ENCODE measurements at regions not wholly inside any gene's neighbourhood (a gene's known extent, or its start where the extent isn't known, plus 50 kb on each side); places are given as distances from the start of the nearest gene placed in this dataset.

DNA sequence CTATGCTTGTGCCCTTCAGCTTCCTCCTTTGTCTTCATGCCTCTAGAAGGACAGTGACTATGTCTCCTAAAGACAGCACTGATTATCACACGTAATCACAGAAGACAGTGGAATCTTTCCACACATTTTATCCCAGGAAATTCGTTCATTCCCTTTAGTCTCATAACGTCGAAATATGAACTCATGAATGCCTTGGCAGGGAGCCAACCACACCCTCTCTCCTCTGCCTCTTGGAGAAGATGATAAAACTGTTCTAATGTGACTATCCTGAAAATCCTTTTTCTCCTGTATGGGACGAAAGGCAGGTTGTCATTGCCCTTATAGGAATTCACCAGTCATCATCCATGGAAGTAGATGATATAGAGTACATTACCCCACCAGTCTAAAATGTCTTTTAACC is 726.6 kb upstream of the FANCL start:
- no peak for DNase-seq

- DNase-seq: no peak
These were observed 724.5 kb upstream of the FANCL start for GRCh38 chr2:58965602-58966001.

DNA sequence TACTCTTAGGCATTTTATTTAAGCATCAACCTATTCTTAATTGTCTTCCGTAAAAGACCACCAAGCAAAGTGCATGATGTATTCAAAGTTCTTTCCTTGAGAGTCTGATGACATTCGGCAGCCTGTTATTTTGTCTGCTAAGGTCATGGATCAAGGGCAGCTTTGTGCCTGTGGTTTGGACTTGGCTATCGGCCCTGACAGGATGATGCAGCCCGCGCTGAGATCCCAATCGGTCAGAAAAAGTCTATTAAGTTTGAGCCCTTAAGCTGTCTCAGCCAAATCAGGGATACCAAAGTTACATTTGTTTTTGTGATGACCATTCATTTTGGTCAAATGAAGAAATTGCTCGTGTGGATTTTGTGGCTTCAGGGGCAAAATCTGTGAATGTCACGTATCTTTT is 718.9 kb upstream of the FANCL start:
- DNase-seq: no peak

GRCh38 chr2:58957188-58957840 is 716.2 kb upstream of the FANCL start:
- DNase-seq: no peak

DNA sequence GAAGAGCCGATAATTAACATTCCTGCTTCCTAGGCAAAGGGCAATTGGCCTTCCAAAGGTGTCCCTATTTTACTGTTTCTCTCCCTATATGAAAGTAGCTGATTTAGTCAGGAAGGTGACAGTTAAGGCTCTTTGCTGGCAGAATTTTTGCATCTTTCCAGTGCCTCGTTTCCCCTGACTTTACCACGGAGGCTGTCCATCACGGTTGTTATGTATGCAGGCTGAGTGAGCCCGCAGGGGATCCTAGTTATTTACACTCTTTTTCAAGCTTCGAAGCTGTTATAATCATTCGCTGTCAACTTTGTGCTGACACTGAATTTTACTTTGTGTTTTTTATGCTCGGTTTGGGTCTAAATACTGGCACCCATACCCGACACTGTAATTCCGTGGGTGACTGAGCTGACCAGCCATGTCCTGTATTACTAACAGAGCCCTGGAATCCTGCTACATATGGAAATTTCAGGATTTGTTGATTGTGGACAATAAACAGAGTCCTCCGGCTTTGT is 713.8 kb upstream of the FANCL start:
- DNase-seq: no peak

DNA sequence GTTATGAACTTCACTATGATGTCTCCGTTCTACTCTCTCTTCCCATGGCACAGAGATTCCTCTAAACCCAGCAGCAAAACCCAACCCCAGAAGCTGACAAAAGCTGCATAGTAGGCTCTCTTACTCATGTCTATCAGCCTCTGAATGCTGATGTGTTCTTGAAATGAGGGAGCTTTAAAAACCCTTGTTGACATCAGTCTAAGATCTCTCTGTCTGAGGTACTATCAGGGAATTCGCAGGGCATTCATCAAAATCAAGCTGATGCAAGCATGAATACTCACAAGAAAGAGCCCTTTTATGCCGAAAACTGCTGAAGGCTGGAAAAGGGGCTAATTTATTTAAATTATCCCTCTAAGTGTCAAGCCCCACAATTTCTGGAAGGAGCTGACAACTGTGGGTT is 710.6 kb upstream of the FANCL start:
- no peak for DNase-seq

DNA sequence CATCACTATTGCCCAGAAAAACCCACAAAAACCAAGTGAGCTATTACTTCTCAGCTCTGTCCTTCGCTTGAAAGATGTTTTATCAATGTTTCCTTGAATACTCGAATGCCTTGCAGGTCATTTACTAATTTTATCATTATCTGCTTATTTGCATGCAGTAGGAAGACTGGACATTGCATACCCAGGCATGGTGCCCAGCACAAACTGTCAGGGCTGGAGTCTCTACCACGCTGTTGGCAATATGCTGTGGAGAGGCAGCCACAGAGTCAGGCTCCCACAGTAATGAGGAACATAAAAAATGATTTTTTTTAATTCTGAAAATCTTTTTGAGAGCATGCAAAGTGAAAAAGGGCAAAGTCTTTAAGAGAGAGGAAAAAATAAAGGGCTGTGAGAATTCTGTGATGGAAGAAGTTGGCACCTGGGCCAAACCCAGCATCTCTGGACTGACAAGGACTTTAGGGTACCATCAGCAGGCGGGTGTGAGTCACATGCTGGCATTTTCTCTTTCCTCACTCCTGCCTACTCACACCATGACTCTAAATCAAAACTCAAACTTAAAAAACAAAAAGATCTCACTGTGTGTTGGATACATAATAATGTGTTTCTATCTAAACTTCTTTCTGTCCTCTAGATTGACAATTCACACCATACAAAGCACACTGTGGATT is 709.8 kb upstream of the FANCL start:
- no peak for DNase-seq

DNA sequence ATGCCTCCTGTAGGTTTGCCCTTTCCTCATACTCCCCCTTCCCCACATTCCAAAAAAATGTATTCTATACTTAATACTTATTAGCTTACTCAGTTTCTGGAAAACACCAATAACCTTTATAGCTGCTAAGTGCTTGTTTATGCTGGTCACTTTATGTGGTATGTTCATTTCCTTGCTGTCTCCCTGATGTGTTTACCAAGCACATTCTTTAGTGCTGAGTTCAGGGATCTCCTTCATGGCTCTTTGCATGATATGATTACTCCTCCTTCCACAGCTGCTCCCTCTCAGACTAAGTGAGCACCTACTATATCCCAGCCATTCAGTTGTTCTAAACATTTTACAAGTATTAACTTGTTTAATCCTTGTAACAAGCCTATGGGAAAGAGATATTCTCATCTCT is 698.3 kb upstream of the FANCL start:
- no peak for DNase-seq

- no peak for DNase-seq
These were observed 697.9 kb upstream of the FANCL start for GRCh38 chr2:58938988-58939387.

- no peak for DNase-seq
These were observed 691.7 kb upstream of the FANCL start for GRCh38 chr2:58932801-58933200.

DNA sequence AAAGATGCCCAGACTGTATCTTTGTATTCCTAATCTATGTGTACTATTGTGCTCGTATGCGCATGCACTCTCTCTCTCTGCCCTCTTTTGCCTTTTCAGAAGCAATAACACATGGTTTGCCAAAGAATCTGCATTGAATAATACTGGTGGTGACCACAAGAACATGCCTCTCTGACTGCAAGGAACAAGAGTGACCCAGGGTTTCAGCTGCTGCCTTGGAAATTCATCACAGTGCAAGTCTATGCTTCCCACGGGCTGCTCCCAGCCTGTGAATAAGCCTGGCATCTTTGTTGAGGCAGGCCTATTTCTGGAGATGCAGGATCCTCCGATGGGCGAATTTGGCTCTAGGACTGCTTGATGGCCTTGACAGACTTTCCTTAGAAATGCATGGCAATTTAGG is 689.4 kb upstream of the FANCL start:
- DNase-seq: no peak

DNA sequence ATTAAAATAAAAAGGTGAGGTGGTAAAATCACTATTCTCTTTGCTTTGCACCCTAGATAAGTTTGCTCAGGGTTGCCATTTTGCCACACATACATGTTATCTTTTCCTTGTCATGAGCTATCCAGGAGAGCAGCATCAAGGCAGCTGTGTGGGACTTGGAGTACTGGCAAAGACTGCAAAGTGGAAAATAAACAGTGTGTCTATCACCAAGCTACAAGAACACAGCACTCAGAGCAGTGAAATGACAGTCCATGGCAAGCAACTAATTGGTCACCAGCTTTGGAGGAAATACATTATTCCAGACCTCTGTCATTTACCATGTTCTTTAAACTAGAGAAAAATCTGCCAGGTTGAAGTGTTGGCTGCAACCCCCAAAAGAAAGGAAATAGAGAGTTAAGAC is 687.8 kb upstream of the FANCL start:
- DNase-seq: no peak

DNA sequence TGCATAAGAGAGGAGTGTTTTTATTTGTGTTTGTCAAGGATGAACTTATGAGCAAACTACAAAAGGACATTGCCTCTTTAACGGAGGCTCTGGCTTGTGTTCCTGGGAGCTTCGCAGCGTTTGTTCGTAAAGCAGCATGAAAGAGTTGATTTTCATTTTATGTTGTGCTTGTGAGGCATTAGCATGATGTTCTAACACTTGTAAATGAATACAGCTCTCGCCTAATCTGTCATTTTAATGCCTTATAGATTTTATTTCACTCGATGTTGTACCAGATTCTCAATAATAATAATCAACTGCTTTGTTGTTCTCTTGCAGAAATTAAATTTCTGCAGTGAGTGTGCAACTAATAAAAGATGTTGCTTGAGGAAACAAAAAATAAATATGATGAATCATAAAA is 687.3 kb upstream of the FANCL start:
- DNase-seq: no peak

DNA sequence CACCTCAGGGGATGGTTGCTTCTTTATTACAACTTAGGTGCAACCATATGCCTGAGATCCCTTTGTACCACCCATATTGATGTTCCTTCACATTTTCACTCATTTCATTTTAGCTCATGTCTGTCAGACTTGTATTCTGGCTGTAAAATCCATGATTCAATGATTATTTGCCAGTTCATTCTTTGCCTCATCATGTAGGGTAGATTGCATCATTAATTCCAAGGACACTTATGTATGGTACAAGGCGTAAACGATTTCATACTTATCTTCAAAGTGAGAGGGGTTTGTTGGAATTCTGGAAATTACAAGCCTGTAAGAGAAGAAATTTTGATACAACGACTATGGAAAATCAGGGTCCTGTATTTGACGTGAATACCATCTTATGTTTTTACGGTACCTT is 685.0 kb upstream of the FANCL start:
- DNase-seq: no peak

DNA sequence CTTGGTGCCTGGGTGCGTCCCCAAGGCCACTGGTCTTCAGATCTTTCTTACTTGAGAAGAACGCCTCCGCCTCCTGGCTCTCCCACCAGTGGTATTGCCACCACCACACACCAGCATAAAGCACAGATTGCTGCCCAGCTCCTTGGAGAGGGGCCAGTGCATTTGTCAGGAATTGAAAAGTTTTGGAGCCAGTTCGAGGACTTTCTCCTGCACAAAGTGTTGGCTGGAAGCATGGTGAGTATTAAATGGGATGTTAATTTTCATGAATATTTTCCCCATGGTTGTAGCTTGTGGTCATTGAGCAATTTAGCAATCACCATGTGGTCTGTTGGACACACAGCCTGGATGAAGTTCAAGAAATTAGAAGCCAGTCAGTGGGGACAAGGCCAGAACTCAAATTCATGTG is 684.6 kb upstream of the FANCL start:
- no peak for DNase-seq

- DNase-seq: no peak
These were observed 682.7 kb upstream of the FANCL start for GRCh38 chr2:58923869-58924268.

DNA sequence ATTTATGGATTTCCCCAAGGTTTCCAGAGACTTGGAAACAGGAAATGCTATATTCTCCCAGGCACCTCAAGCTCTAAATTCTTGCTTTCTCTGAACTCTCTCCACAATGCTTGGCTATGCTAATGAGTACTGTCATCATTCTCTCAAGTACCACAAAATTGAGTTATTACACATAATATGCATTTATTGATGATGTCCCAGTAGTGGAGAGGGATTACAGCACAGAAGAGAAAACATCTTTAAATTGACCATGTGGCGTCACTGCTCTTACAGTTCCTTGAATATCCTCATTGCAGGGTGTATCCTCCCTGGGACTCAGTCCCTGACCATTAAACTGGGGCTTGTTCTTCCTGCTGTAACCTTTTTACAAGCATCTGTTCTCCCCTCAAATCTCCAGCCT is 681.1 kb upstream of the FANCL start:
- DNase-seq: no peak

- DNase-seq: no peak
These were observed 680.6 kb upstream of the FANCL start for GRCh38 chr2:58921676-58922075.

- DNase-seq: no peak
These were observed 678.9 kb upstream of the FANCL start for GRCh38 chr2:58920001-58920400.

GRCh38 chr2:58919316-58919715 is 678.2 kb upstream of the FANCL start:
- DNase-seq: no peak

DNA sequence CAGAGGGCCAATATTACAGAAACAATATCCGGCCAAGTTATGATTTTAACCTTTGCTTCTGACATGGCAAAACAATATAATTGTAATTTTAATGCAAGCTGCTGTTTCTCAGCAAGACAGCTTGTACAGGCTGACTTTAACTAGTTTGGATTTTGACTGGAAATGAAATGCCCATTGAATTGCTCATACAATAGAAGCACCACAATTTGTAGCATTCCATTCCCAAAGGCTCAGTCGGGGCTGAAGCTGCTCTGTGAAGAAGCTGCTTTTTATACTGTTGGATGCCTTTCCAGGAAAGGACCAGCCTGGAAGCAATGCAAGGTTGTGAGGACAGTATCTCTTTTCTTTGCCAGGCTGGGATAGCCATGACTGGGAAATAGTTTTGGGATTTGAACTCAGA is 677.0 kb upstream of the FANCL start:
- DNase-seq: no peak

GRCh38 chr2:58917596-58917995 is 676.5 kb upstream of the FANCL start:
- no peak for DNase-seq

GRCh38 chr2:58916063-58916462 is 674.9 kb upstream of the FANCL start:
- no peak for DNase-seq

DNA sequence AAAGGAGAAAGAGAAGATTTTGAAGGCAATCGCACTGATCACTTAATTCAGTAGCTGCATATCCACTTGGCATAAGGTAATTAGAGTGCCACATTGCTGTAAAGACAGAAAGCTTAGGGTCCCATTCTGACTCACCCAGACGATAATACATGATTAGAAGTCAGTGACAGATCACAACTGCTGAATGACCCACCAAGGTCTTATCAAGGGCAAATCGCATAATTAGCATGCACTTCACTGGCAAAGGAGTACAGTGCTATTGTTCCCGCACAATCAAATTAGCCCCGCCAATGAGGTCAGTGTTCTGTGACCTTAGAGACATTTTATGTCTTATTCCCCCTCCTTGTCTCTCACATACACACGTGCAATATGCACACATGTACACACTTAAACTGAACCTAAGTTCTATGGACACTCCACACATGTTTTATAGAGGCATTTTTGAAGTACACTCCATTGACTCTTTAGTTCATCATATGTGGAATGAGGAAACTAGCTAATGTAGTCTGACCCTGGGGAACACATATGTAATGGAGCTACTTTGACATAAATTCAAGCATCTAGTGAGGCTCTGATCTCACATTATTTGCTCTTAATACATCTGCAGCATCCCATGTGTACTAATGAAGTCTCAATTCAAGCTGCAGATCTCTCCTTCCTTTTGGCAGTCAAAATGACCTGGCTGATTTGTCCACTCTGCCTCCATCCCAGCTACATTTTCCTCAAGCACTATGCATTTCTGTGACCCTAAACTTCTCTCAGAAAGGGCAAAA is 673.8 kb upstream of the FANCL start:
- no peak for DNase-seq

Measured in CD4-positive, alpha-beta T cell treated with Interleukin-15 for 1 hour (primary cell).